ENCODE measurements at regions not wholly inside any gene's neighbourhood (a gene's known extent, or its start where the extent isn't known, plus 50 kb on each side); places are given as distances from the start of the nearest gene placed in this dataset.

- no peak overlapping the region for H2BK20ac ChIP-seq (ENCODE audit: low read depth, low read length, poor library complexity, severe bottlenecking)
- no peak overlapping the region for H3K9ac ChIP-seq (ENCODE audit: extremely low read depth, insufficient read length, low read length)
- Mint-ChIP-seq H3K27ac (no peak overlapping the region), H3K4me3 (no peak overlapping the region), H3K9me3 (no peaks in the 10 kb centered on the region), H3K27me3 (ENCODE audit: low read depth) (no peaks in the 10 kb centered on the region), H3K36me3 (ENCODE audit: insufficient read depth in 1 of 3, low read depth in 3 of 3) (no peaks in the 10 kb centered on the region), H3K4me1 (peaks cover 40 to 62% of the 10 kb centered on the region in 2 experiments)
- no peak overlapping the region for H2BK120ac ChIP-seq (ENCODE audit: low read depth, low read length, poor library complexity, severe bottlenecking)
- H3K23ac ChIP-seq (ENCODE audit: insufficient read length, low read depth, low read length) = no peak overlapping the region
- no peaks in the 10 kb centered on the region for H4K20me1 ChIP-seq (ENCODE audit: control insufficient read depth, insufficient read depth, insufficient read length)
- no peak overlapping the region for H3K18ac ChIP-seq (ENCODE audit: insufficient read length, low read depth, low read length)
- no peaks in the 10 kb centered on the region; the same call in 1 of the 2 replicates for H3K4me1 ChIP-seq (ENCODE audit: insufficient read depth, low read length)
- H4K8ac ChIP-seq (replicated peaks; ENCODE audit: insufficient read length, low read depth, low read length) = no peak overlapping the region
- H2AK5ac ChIP-seq (ENCODE audit: insufficient read length, low read length) = no peak overlapping the region
- no peak overlapping the region for H2BK12ac ChIP-seq (ENCODE audit: insufficient read length, low read depth, low read length)
- no peak overlapping the region for H3K4me2 ChIP-seq (ENCODE audit: insufficient read depth, insufficient read length, low read length)
- no peak overlapping the region for H3K56ac ChIP-seq (ENCODE audit: insufficient read length, low read depth, low read length)
- no peaks in the 10 kb centered on the region for H3K79me1 ChIP-seq (ENCODE audit: insufficient read depth, low read depth, low read length, poor library complexity, severe bottlenecking)
- no peak overlapping the region for H4K5ac ChIP-seq (ENCODE audit: insufficient read length, low read depth, low read length)
- no peak overlapping the region for H2AFZ ChIP-seq (ENCODE audit: low read length)
- no peak overlapping the region for H3K27ac ChIP-seq (ENCODE audit: insufficient read length, low read depth, low read length)
- H3T11ph ChIP-seq (ENCODE audit: low read length) = no peak overlapping the region
- no peaks in the 10 kb centered on the region for H3K27me3 ChIP-seq (ENCODE audit: insufficient read depth, low read length)
- no CpG with 5 or more reads among the region's 2 CpGs for WGBS (ENCODE audit: extremely low coverage, insufficient read length, low lambda C conversion rate)
- DNase-seq = no peak
- no peaks in the 10 kb centered on the region for H3K9me3 ChIP-seq (ENCODE audit: control insufficient read depth, low read depth, low read length)
- H2BK15ac ChIP-seq (ENCODE audit: low read depth, low read length) = no peak overlapping the region
- no peak overlapping the region for H3K4ac ChIP-seq (ENCODE audit: low read depth, low read length)
- H3K79me2 ChIP-seq (ENCODE audit: insufficient read depth, low read length) = no peaks in the 10 kb centered on the region
- no peak overlapping the region for H4K91ac ChIP-seq (ENCODE audit: insufficient read length, low read depth, low read length)
- no peak overlapping the region for H3K14ac ChIP-seq (ENCODE audit: insufficient read depth, low read length)
- no peaks in the 10 kb centered on the region for H3K23me2 ChIP-seq (ENCODE audit: insufficient read length, low read depth, low read length, poor library complexity, severe bottlenecking)
- no peak overlapping the region for H2BK5ac ChIP-seq (ENCODE audit: insufficient read length, low read length)
- TF ChIP-seq CTCF (conservative IDR thresholded peaks at IDR 0.05) = no peak
Measured at GRCh38 chr4:30837861-30838260, 117.7 kb downstream of the PCDH7 start.

Data from H9 (cell line).